ENCODE measurements at regions not wholly inside any gene's neighbourhood (a gene's known extent, or its start where the extent isn't known, plus 50 kb on each side); places are given as distances from the start of the nearest gene placed in this dataset.

GRCh38 chr3:944786-945185, 148.0 kb upstream of the CNTN6 start:
- H3K36me3 ChIP-seq: no peaks in the 10 kb centered on the region
- no peaks in the 10 kb centered on the region for H3K9me3 ChIP-seq (ENCODE audit: severe bottlenecking)
- no peaks in the 10 kb centered on the region for H3K27me3 ChIP-seq (ENCODE audit: insufficient read depth, low read depth, severe bottlenecking)
- H3K27ac ChIP-seq: no peak overlapping the region
- H3K4me3 ChIP-seq (ENCODE audit: low read depth, low read length): no peak overlapping the region
- DNase-seq: no peak
- no peak for TF ChIP-seq CTCF (IDR thresholded peaks at IDR 0.05; ENCODE audit: low read depth, low read length)

GRCh38 chr3:945738-946137, 147.1 kb upstream of the CNTN6 start:
- H3K27ac ChIP-seq: no peak overlapping the region
- H3K27me3 ChIP-seq (ENCODE audit: insufficient read depth, low read depth, severe bottlenecking): no peaks in the 10 kb centered on the region
- no peak for DNase-seq
- no peak for TF ChIP-seq CTCF (IDR thresholded peaks at IDR 0.05; ENCODE audit: low read depth, low read length)
- H3K4me3 ChIP-seq (ENCODE audit: low read depth, low read length): no peak overlapping the region
- H3K9me3 ChIP-seq (ENCODE audit: severe bottlenecking): no peaks in the 10 kb centered on the region
- no peaks in the 10 kb centered on the region for H3K36me3 ChIP-seq

DNA sequence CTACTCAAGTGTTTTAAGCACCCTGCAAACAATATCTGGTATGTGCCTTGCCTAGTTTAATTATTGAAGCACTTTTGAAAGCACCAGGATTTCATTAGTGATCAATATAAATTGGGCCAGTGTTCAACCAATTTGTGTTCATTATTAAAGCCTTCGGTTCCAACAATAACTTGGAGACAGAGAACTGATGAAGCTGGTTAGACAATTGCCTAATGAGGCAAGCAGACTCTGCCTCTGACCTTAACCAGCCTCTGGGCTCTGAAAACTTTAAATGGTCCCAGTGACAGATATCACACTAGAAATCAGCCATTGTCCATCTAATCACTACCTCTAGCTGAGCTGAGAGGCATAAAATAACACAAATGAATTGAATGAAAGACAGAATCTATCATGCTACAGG, 139.9 kb upstream of the CNTN6 start:
- Histone ChIP-seq H3K27ac (no peak overlapping the region), H3K4me3 (ENCODE audit: low read depth, low read length) (no peak overlapping the region), H3K27me3 (ENCODE audit: insufficient read depth, low read depth, severe bottlenecking) (no peaks in the 10 kb centered on the region), H3K9me3 (ENCODE audit: severe bottlenecking) (no peaks in the 10 kb centered on the region), H3K36me3 (no peaks in the 10 kb centered on the region)
- DNase-seq: no peak
- TF ChIP-seq CTCF (IDR thresholded peaks at IDR 0.05; ENCODE audit: low read depth, low read length): no peak

- Histone ChIP-seq H3K9me3 (ENCODE audit: severe bottlenecking) (no peaks in the 10 kb centered on the region), H3K4me3 (ENCODE audit: low read depth, low read length) (no peak overlapping the region), H3K27me3 (ENCODE audit: insufficient read depth, low read depth, severe bottlenecking) (no peaks in the 10 kb centered on the region), H3K27ac (no peak overlapping the region), H3K36me3 (no peaks in the 10 kb centered on the region)
- TF ChIP-seq CTCF (IDR thresholded peaks at IDR 0.05; ENCODE audit: low read depth, low read length): no peak
- no peak for DNase-seq
These were observed 129.6 kb upstream of the CNTN6 start for GRCh38 chr3:963255-963654.

GRCh38 chr3:963755-964154, 129.1 kb upstream of the CNTN6 start:
- no peak for TF ChIP-seq CTCF (IDR thresholded peaks at IDR 0.05; ENCODE audit: low read depth, low read length)
- Histone ChIP-seq H3K27me3 (ENCODE audit: insufficient read depth, low read depth, severe bottlenecking) (no peaks in the 10 kb centered on the region), H3K9me3 (ENCODE audit: severe bottlenecking) (no peaks in the 10 kb centered on the region), H3K4me3 (ENCODE audit: low read depth, low read length) (no peak overlapping the region), H3K36me3 (no peaks in the 10 kb centered on the region), H3K27ac (no peak overlapping the region)
- DNase-seq: no peak

DNA sequence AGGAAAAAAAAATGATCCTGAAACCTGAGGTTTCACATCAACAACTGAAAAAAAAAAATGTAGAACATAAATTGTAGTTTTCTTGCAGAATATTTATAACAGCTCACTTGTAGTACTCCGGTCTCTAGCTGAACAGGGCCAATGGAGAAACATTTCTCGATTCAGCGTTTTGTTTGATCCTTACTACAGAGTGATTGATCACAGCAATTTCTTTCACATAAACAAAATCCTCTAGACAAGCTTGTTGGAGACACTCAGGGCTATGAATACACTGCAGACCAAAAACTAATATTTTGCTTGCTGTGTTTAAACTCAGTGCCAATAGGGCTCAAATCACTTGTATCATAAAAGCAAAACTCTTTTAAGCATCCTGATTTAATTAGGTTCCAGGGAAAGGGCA, 127.0 kb upstream of the CNTN6 start:
- Histone ChIP-seq H3K27ac (no peak overlapping the region), H3K36me3 (no peaks in the 10 kb centered on the region), H3K4me3 (ENCODE audit: low read depth, low read length) (no peak overlapping the region), H3K27me3 (ENCODE audit: insufficient read depth, low read depth, severe bottlenecking) (no peaks in the 10 kb centered on the region), H3K9me3 (ENCODE audit: severe bottlenecking) (no peaks in the 10 kb centered on the region)
- no peak for DNase-seq
- no peak for TF ChIP-seq CTCF (IDR thresholded peaks at IDR 0.05; ENCODE audit: low read depth, low read length)
